IMR-90 (cell line): ENCODE measurements at regions not wholly inside any gene's neighbourhood (a gene's known extent, or its start where the extent isn't known, plus 50 kb on each side); places are given as distances from the start of the nearest gene placed in this dataset.

ENCODE experiments used
- ATAC-seq: fragments of 200-7000 bp; cut with Tn5 transposase; 2 replicates; pipeline ENCODE4 v1.9.1; 2020; ENCODE audit warnings: low read depth, mild to moderate bottlenecking, moderate library complexity
- BruUV-seq: library from RNA; stranded (reverse); fragments of 400-500 nt; replicated peaks from 2 replicates; lab custom pipeline; 2021; lab: Mats Ljungman, UMichigan
- CTCF ChIA-PET: fragments of 300-600 bp; formaldehyde crosslinking; extraction: SDS; loops from one replicate; lab custom pipeline; 2021; ENCODE audit warnings: antibody characterized with exemption; lab: Yijun Ruan, JAX
- POLR2A ChIA-PET: fragments of 300-600 bp; sonication (Branson Sonifier 250); formaldehyde crosslinking; loops from one replicate; lab custom pipeline; 2022; ENCODE audit warnings: antibody characterized with exemption; ENCODE audit not compliant: unreplicated experiment; lab: Charles Lee
- DNase-seq: peaks from one replicate; pipeline ENCODE4 v3.0.0; 2013
- H2AFZ ChIP-seq: replicated peaks from 2 replicates; pipeline ENCODE3; 2013; ENCODE audit warnings: low read length, mild to moderate bottlenecking; ENCODE audit not compliant: poor library complexity
- H2AK5ac ChIP-seq: 2 replicates; pipeline ENCODE4 v1.6.1; 2013; ENCODE audit warnings: low read depth, low read length, inconsistent platforms
- H2AK9ac ChIP-seq: replicated peaks from 2 replicates; pipeline ENCODE3; 2013; ENCODE audit warnings: mild to moderate bottlenecking, low read depth, low read length, moderate library complexity; ENCODE audit not compliant: poor library complexity
- H2BK120ac ChIP-seq: 2 replicates; pipeline ENCODE4 v1.6.1; 2013; ENCODE audit warnings: low read depth, low read length, inconsistent platforms
- H2BK15ac ChIP-seq: 3 replicates; pipeline ENCODE4 v1.6.1; 2013; ENCODE audit warnings: low read depth, low read length, inconsistent platforms
- H2BK20ac ChIP-seq: 2 replicates; pipeline ENCODE4 v1.6.1; 2013; ENCODE audit warnings: low read depth, mild to moderate bottlenecking, inconsistent platforms, low read length, moderate library complexity
- H2BK5ac ChIP-seq: 2 replicates; pipeline ENCODE4 v1.6.1; 2013; ENCODE audit warnings: mild to moderate bottlenecking, low read depth, low read length, inconsistent platforms; ENCODE audit not compliant: poor library complexity, severe bottlenecking
- H3K14ac ChIP-seq: replicated peaks from 2 replicates; pipeline ENCODE4 v1.6.1; 2013; ENCODE audit warnings: low read depth, low read length, inconsistent platforms
- H3K18ac ChIP-seq: 2 replicates; pipeline ENCODE4 v1.6.1; 2013; ENCODE audit warnings: low read depth, low read length, control low read depth
- H3K23ac ChIP-seq: 2 replicates; pipeline ENCODE4 v1.6.1; 2013; ENCODE audit warnings: low read depth, low read length, inconsistent platforms
- H3K27ac ChIP-seq: 2 replicates; pipeline ENCODE4 v1.5.1; 2013; ENCODE audit warnings: mild to moderate bottlenecking, control low read depth, low read length; ENCODE audit not compliant: insufficient read depth
- H3K27me3 ChIP-seq: 2 replicates; pipeline ENCODE4 v1.6.1; 2013; ENCODE audit warnings: low read length; ENCODE audit not compliant: control insufficient read depth, insufficient read depth
- H3K36me3 ChIP-seq: 2 replicates; pipeline ENCODE4 v1.6.1; 2013; ENCODE audit warnings: low read length, mixed read lengths; ENCODE audit not compliant: control insufficient read depth, insufficient read depth
- H3K4ac ChIP-seq: 2 replicates; pipeline ENCODE4 v1.6.1; 2013; ENCODE audit warnings: low read depth, low read length, inconsistent platforms
- H3K4me1 ChIP-seq: 2 replicates; pipeline ENCODE4 v1.6.1; 2013; ENCODE audit warnings: low read length, mixed read lengths; ENCODE audit not compliant: control insufficient read depth, insufficient read depth
- H3K4me2 ChIP-seq: 2 replicates; pipeline ENCODE4 v1.6.1; 2013; ENCODE audit warnings: low read depth, mild to moderate bottlenecking, control low read depth, low read length, moderate library complexity
- H3K4me3 ChIP-seq: 2 replicates; pipeline ENCODE4 v1.5.1; 2013; ENCODE audit warnings: low read depth, mild to moderate bottlenecking, control low read depth, low read length, moderate library complexity; ENCODE audit not compliant: insufficient read depth
- H3K56ac ChIP-seq: 2 replicates; pipeline ENCODE4 v1.6.1; 2013; ENCODE audit warnings: low read length, inconsistent platforms; ENCODE audit not compliant: insufficient read depth; ENCODE audit errors: extremely low read depth
- H3K79me1 ChIP-seq, 2 experiments: 2 replicates each; pipeline ENCODE4 v1.6.1; 2013; ENCODE audit warnings: low read length in 2 of 2, inconsistent platforms in 1 of 2, low read depth in 1 of 2
- H3K9ac ChIP-seq: 2 replicates; pipeline ENCODE4 v1.6.1; 2013; ENCODE audit warnings: low read depth, low read length, control low read depth
- H3K9me1 ChIP-seq: 2 replicates; pipeline ENCODE4 v1.6.1; 2013; ENCODE audit warnings: low read length, inconsistent platforms; ENCODE audit not compliant: insufficient read depth
- H3K9me3 ChIP-seq: 2 replicates; pipeline ENCODE4 v1.6.1; 2013; ENCODE audit warnings: low read length; ENCODE audit not compliant: control insufficient read depth, insufficient read depth
- H4K20me1 ChIP-seq: 2 replicates; pipeline ENCODE4 v1.6.1; 2013; ENCODE audit warnings: low read length, inconsistent platforms; ENCODE audit not compliant: insufficient read depth
- H4K5ac ChIP-seq: 2 replicates; pipeline ENCODE4 v1.6.1; 2013; ENCODE audit warnings: mild to moderate bottlenecking, low read depth, low read length, control low read depth
- H4K8ac ChIP-seq, 2 experiments: 2 replicates each; pipeline ENCODE4 v1.6.1; 2013; ENCODE audit warnings: low read depth in 2 of 2, low read length in 2 of 2, control low read depth in 1 of 2, inconsistent platforms in 1 of 2
- H4K91ac ChIP-seq: 2 replicates; pipeline ENCODE4 v1.6.1; 2013; ENCODE audit warnings: low read depth, low read length, inconsistent platforms; ENCODE audit not compliant: insufficient read depth
- FOS ChIP-seq: fragments of 150-350 bp; IDR thresholded peaks from 2 replicates; pipeline ENCODE4 v1.6.1; 2016; ENCODE audit warnings: low read depth, low read length
- POLR2A ChIP-seq: IDR thresholded peaks from 2 replicates; pipeline ENCODE4 v1.6.1; 2012; ENCODE audit warnings: mild to moderate bottlenecking, low read depth, low read length
- RCOR1 ChIP-seq: IDR thresholded peaks from 2 replicates; pipeline ENCODE4 v1.6.1; 2012; ENCODE audit warnings: mild to moderate bottlenecking, low read length, improper control_type of control experiment; ENCODE audit not compliant: insufficient replicate concordance
- SMC3 ChIP-seq: fragments of 150-350 bp; IDR thresholded peaks from 2 replicates; pipeline ENCODE4 v1.6.1; 2016; ENCODE audit warnings: low read depth, mild to moderate bottlenecking, antibody characterized with exemption, low read length, moderate library complexity
- WGBS, 2 experiments: methylation state at CpG; one replicate each; pipeline versions ENCODE4 v1.1.5 to v1.1.7; 2013; ENCODE audit warnings: missing lambda C conversion rate in 2 of 2; ENCODE audit not compliant: insufficient read length in 1 of 2; ENCODE audit errors: extremely low coverage in 2 of 2; 5-methylcytosine and 5-hydroxymethylcytosine counted together
- dilution Hi-C: fragments of 300-500 bp; cut with HindIII; formaldehyde crosslinking; loops from one replicate; pipeline ENCODE4 v1.14.3; 2018; ENCODE audit warnings: low sequenced_read_pairs; ENCODE audit not compliant: unreplicated experiment
- in situ Hi-C: fragments of 300-500 bp; cut with MboI; formaldehyde crosslinking; loops from 3 replicates; pipeline ENCODE4 v1.14.3; 2019; ENCODE audit warnings: low sequenced_read_pairs, inconsistent platforms, mixed read lengths
- intact Hi-C: fragments of 100-400 bp; cut with micrococcal nuclease; formaldehyde crosslinking; loops from 2 replicates; pipeline ENCODE4 v1.10.0; 2022

DNA sequence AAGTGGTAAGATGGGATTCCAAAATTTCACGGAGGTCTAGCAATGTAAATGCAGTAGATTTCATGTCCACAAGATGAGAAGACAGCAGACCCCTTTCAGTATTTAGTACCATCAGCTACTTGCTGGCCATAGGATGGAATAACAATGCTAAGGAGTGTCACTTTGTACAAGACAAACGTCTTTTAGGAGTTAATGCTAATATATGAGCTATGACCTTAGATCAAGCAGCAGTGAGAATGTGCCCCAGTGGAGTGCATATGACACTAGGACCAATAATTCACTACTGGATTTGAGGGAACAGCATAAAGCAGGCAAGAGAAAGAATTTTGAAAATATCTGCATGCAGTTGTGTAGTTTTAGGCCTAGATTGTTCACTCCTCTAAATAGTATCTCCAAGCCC lies 182.8 kb upstream of the ZNF804B start:
- Histone ChIP-seq H4K5ac (no peak overlapping the region), H3K18ac (no peak overlapping the region), H3K4me3 (no peak overlapping the region), H2BK15ac (no peak overlapping the region), H4K91ac (no peak overlapping the region), H2AK5ac (no peak overlapping the region), H3K9me3 (peaks cover 6% of the 10 kb centered on the region), H3K27ac (no peak overlapping the region), H3K56ac (no peak overlapping the region), H3K9me1 (no peaks in the 10 kb centered on the region), H2AFZ (no peak overlapping the region), H3K79me1 (no peaks in the 10 kb centered on the region), H2AK9ac (no peak overlapping the region), H2BK5ac (no peak overlapping the region), H4K8ac (no peak overlapping the region), H3K9ac (no peak overlapping the region), H2BK20ac (no peak overlapping the region), H3K36me3 (no peaks in the 10 kb centered on the region), H3K4ac (no peak overlapping the region), H3K4me2 (no peak overlapping the region), H2BK120ac (no peak overlapping the region), H3K23ac (no peak overlapping the region), H3K27me3 (no peaks in the 10 kb centered on the region), H3K4me1 (no peaks in the 10 kb centered on the region), H4K20me1 (no peaks in the 10 kb centered on the region), H3K14ac (no peak overlapping the region)
- dilution Hi-C loops (no loop called here), intact Hi-C loops (no loop called here), in situ Hi-C loops (no loop called here)
- DNase-seq (no peak), ATAC-seq (no peak)
- CTCF ChIA-PET, result no interaction called here
- BruUV-seq, result no TSS peak
- WGBS, 2 experiments, result no CpG with 5 or more reads among the region's 2 CpGs
- POLR2A ChIA-PET, result no interaction called here
- TF ChIP-seq RCOR1 (no peak), FOS (no peak), SMC3 (no peak), POLR2A (no peak)
